ENCODE measurements at regions not wholly inside any gene's neighbourhood (a gene's known extent, or its start where the extent isn't known, plus 50 kb on each side); places are given as distances from the start of the nearest gene placed in this dataset.

DNA sequence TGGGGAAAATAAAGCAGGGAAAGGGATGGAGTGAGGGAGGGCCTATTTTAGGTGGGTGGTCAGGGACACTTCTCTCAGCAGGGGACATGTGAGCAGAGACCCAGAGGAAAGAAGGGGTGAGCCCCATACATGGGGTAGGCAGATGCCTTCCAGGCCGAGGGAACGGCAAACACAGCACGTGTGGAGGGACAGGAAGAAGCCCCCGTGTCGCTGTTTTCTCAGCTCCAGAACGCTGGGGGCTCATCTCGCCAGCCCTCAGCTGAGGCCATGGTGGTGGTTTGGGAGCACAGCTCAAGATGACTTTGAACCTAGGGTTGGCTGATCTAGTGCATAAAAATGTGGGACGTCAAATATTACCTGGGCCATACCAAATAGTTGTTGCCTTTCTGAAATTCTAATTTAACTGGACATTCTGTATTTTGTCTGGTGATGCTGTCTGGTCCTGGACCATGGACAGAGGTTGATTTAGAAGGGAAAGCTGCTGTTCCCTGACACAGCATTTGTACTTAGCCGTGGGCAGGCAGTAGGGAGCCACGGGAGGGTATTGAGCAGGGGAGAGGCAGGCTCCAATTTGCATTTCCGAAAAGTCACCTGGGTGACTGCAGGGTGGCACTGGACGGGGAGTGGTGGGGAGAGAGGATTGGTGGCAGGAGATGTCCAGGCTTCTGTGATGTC, 53.1 kb upstream of the RUNX3 start:
- no peak for DNase-seq

- DNase-seq, result no peak
Observed at GRCh38 chr1:24981631-24982005, 51.5 kb upstream of the RUNX3 start.

GRCh38 chr1:24980836-24981630, 51.0 kb upstream of the RUNX3 start:
- no peak for DNase-seq

All from activated naive CD4-positive, alpha-beta T cell (primary cell).